Neural progenitor cell (in vitro differentiated cells): ENCODE measurements at regions not wholly inside any gene's neighbourhood (a gene's known extent, or its start where the extent isn't known, plus 50 kb on each side); places are given as distances from the start of the nearest gene placed in this dataset.

ENCODE experiments used
- DNase-seq: peaks from one replicate; pipeline ENCODE4 v3.0.0-alpha.2; 2016; ENCODE audit warnings: low spot score
- H2AFZ ChIP-seq: fragments of 200-600 bp; sonication (generic); replicated peaks from 2 replicates; pipeline ENCODE4 v1.6.1; 2016; ENCODE audit warnings: antibody characterized with exemption
- H3F3A ChIP-seq: fragments of 200-600 bp; sonication (generic); 2 replicates; pipeline ENCODE4 v1.6.1; 2016; ENCODE audit warnings: antibody characterized with exemption, low read depth
- H3K27ac ChIP-seq: fragments of 200-600 bp; sonication (generic); 2 replicates; pipeline ENCODE4 v1.5.1; 2016; ENCODE audit warnings: mild to moderate bottlenecking
- H3K27me3 ChIP-seq: fragments of 200-600 bp; sonication (generic); 2 replicates; pipeline ENCODE4 v1.6.1; 2016; ENCODE audit warnings: mild to moderate bottlenecking, moderate library complexity
- H3K36me3 ChIP-seq: fragments of 200-600 bp; sonication (generic); 2 replicates; pipeline ENCODE4 v1.5.1; 2016
- H3K4me1 ChIP-seq: fragments of 200-600 bp; sonication (generic); 2 replicates; pipeline ENCODE4 v1.6.1; 2016; ENCODE audit warnings: mixed run types
- H3K4me2 ChIP-seq: fragments of 200-600 bp; sonication (generic); 2 replicates; pipeline ENCODE4 v1.6.1; 2016
- H3K4me3 ChIP-seq: fragments of 200-600 bp; sonication (generic); 2 replicates; pipeline ENCODE4 v1.5.1; 2016
- H3K79me2 ChIP-seq: fragments of 200-600 bp; sonication (generic); 2 replicates; pipeline ENCODE4 v1.6.1; 2016; ENCODE audit warnings: low read depth
- H3K9ac ChIP-seq: fragments of 200-600 bp; sonication (generic); 2 replicates; pipeline ENCODE4 v1.6.1; 2016
- H3K9me3 ChIP-seq: fragments of 200-600 bp; sonication (generic); 2 replicates; pipeline ENCODE4 v1.5.1; 2016; ENCODE audit warnings: low read depth
- H4K20me1 ChIP-seq: fragments of 200-600 bp; sonication (generic); 2 replicates; pipeline ENCODE4 v1.6.1; 2016; ENCODE audit warnings: low read depth
- H3K27ac Mint-ChIP-seq: 3 replicates; pipeline ENCODE4 v1.8.0; 2021; ENCODE audit warnings: mixed read lengths
- H3K27me3 Mint-ChIP-seq: 2 replicates; pipeline ENCODE4 v1.8.0; 2022; ENCODE audit warnings: low read depth, mild to moderate bottlenecking, inconsistent platforms, moderate library complexity, mixed read lengths; ENCODE audit not compliant: insufficient read depth
- H3K36me3 Mint-ChIP-seq: 3 replicates; pipeline ENCODE4 v1.8.0; 2021; ENCODE audit warnings: mixed read lengths
- H3K4me1 Mint-ChIP-seq: 3 replicates; pipeline ENCODE4 v1.8.0; 2021; ENCODE audit warnings: mixed read lengths
- H3K4me3 Mint-ChIP-seq: 3 replicates; pipeline ENCODE4 v1.8.0; 2021; ENCODE audit warnings: mild to moderate bottlenecking, moderate library complexity, mixed read lengths
- H3K9me3 Mint-ChIP-seq: 3 replicates; pipeline ENCODE4 v1.8.0; 2020; ENCODE audit warnings: mixed read lengths
- CTCF ChIP-seq: fragments of 200-600 bp; sonication (generic); IDR thresholded peaks from 2 replicates; pipeline ENCODE4 v1.5.1; 2017; ENCODE audit warnings: antibody characterized with exemption, mild to moderate bottlenecking
- EZH2 ChIP-seq: fragments of 200-600 bp; sonication (generic); IDR thresholded peaks from 2 replicates; pipeline ENCODE4 v1.6.1; 2017; ENCODE audit warnings: antibody characterized with exemption, mild to moderate bottlenecking, moderate library complexity
- EZH2phosphoT487 ChIP-seq: fragments of 200-600 bp; sonication (generic); IDR thresholded peaks from 2 replicates; pipeline ENCODE4 v1.6.1; 2017; ENCODE audit warnings: antibody characterized with exemption

GRCh38 chr9:91137391-91137790 is 224.3 kb downstream of the AUH start:
- no peak for DNase-seq
- Histone ChIP-seq H3K27me3 (no peaks in the 10 kb centered on the region), H3K4me1 (peaks cover 6% of the 10 kb centered on the region), H3F3A (no peaks in the 10 kb centered on the region), H4K20me1 (no peaks in the 10 kb centered on the region), H3K9me3 (no peaks in the 10 kb centered on the region), H3K4me2 (no peak overlapping the region), H3K9ac (no peak overlapping the region), H3K79me2 (no peaks in the 10 kb centered on the region), H3K27ac (no peak overlapping the region), H2AFZ (no peak overlapping the region), H3K4me3 (no peak overlapping the region), H3K36me3 (no peaks in the 10 kb centered on the region)
- H3K4me3 Mint-ChIP-seq: no peak overlapping the region
- peaks cover 2% of the 10 kb centered on the region for H3K4me1 Mint-ChIP-seq
- H3K27ac Mint-ChIP-seq: no peak overlapping the region
- peaks cover 2% of the 10 kb centered on the region for H3K9me3 Mint-ChIP-seq
- H3K27me3 Mint-ChIP-seq: no peaks in the 10 kb centered on the region
- TF ChIP-seq EZH2 (no peak), CTCF (no peak), EZH2phosphoT487 (no peak)
- no peaks in the 10 kb centered on the region for H3K36me3 Mint-ChIP-seq

- Mint-ChIP-seq H3K36me3 (no peaks in the 10 kb centered on the region), H3K4me1 (peaks cover 2% of the 10 kb centered on the region), H3K27ac (no peak overlapping the region), H3K9me3 (peaks cover 2% of the 10 kb centered on the region), H3K27me3 (no peaks in the 10 kb centered on the region), H3K4me3 (no peak overlapping the region)
- Histone ChIP-seq H3K4me2 (no peak overlapping the region), H3K4me3 (no peak overlapping the region), H3K27ac (no peak overlapping the region), H3F3A (no peaks in the 10 kb centered on the region), H3K27me3 (no peaks in the 10 kb centered on the region), H3K36me3 (no peaks in the 10 kb centered on the region), H3K4me1 (peaks cover 7% of the 10 kb centered on the region), H3K9ac (no peak overlapping the region), H2AFZ (no peak overlapping the region), H3K9me3 (no peaks in the 10 kb centered on the region), H4K20me1 (no peaks in the 10 kb centered on the region), H3K79me2 (no peaks in the 10 kb centered on the region)
- no peak for DNase-seq
- no peak for TF ChIP-seq EZH2phosphoT487
- TF ChIP-seq CTCF: no peak
- no peak for TF ChIP-seq EZH2
These were observed 223.0 kb downstream of the AUH start for GRCh38 chr9:91138760-91139159.

GRCh38 chr9:91141407-91141965 is 220.2 kb downstream of the AUH start:
- no peak overlapping the region for H3K4me3 Mint-ChIP-seq
- Histone ChIP-seq H3K4me3 (no peak overlapping the region), H4K20me1 (no peaks in the 10 kb centered on the region), H3F3A (no peaks in the 10 kb centered on the region), H3K27ac (no peak overlapping the region), H3K4me1 (peaks cover 11% of the 10 kb centered on the region), H3K36me3 (no peaks in the 10 kb centered on the region), H3K27me3 (no peaks in the 10 kb centered on the region), H3K79me2 (no peaks in the 10 kb centered on the region), H3K9me3 (no peaks in the 10 kb centered on the region), H3K4me2 (no peak overlapping the region), H2AFZ (no peak overlapping the region), H3K9ac (no peak overlapping the region)
- H3K27me3 Mint-ChIP-seq: no peaks in the 10 kb centered on the region
- TF ChIP-seq CTCF: no peak
- no peak for TF ChIP-seq EZH2phosphoT487
- TF ChIP-seq EZH2: no peak
- H3K4me1 Mint-ChIP-seq: peaks cover 5% of the 10 kb centered on the region
- no peaks in the 10 kb centered on the region for H3K36me3 Mint-ChIP-seq
- H3K27ac Mint-ChIP-seq: no peak overlapping the region
- H3K9me3 Mint-ChIP-seq: peaks cover 2% of the 10 kb centered on the region
- no peak for DNase-seq
